GM12865 (cell line): ENCODE measurements at regions not wholly inside any gene's neighbourhood (a gene's known extent, or its start where the extent isn't known, plus 50 kb on each side); places are given as distances from the start of the nearest gene placed in this dataset.

ENCODE experiments used
- DNase-seq: peaks from one replicate; pipeline ENCODE4 v3.0.0; 2010; ENCODE audit warnings: low read depth
- H3K4me3 ChIP-seq: 2 replicates; pipeline ENCODE4 v1.5.1; 2011; ENCODE audit warnings: mild to moderate bottlenecking, low read depth, low read length, control low read depth
- TF ChIP-seq, protein P1 (sequence below): IDR thresholded peaks from 2 replicates; pipeline ENCODE4 v1.5.1; 2011; ENCODE audit warnings: low read length, control low read depth, low read depth, inconsistent platforms; ENCODE audit not compliant: insufficient read depth; ENCODE audit errors: missing control alignments

- no peak overlapping the region for H3K4me3 ChIP-seq
- DNase-seq, result no peak
- TF ChIP-seq, protein P1, sequence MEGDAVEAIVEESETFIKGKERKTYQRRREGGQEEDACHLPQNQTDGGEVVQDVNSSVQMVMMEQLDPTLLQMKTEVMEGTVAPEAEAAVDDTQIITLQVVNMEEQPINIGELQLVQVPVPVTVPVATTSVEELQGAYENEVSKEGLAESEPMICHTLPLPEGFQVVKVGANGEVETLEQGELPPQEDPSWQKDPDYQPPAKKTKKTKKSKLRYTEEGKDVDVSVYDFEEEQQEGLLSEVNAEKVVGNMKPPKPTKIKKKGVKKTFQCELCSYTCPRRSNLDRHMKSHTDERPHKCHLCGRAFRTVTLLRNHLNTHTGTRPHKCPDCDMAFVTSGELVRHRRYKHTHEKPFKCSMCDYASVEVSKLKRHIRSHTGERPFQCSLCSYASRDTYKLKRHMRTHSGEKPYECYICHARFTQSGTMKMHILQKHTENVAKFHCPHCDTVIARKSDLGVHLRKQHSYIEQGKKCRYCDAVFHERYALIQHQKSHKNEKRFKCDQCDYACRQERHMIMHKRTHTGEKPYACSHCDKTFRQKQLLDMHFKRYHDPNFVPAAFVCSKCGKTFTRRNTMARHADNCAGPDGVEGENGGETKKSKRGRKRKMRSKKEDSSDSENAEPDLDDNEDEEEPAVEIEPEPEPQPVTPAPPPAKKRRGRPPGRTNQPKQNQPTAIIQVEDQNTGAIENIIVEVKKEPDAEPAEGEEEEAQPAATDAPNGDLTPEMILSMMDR, result no peak
Observed at GRCh38 chr17:79487149-79487548, 123.7 kb downstream of the RBFOX3 start.

DNA sequence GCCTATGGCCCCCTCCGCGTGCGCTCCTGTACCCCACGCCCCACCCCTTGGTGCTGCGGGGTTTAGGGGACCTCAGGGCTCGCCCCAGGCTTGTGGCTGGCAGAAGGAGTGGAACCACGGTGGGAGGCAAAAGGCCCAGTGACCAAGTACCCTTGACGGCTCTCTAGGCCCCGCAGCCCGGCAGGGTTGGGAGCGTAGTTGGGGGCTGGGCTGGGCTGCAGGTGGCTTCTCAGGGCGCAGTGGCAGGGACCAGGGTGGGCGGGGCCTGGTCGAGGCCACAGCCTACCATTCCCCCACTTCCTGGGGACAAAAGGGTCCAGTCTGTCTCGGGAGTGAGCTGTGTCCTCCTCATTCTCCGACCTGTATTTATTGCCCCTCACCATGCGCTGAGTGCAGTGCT, 124.9 kb downstream of the RBFOX3 start:
- TF ChIP-seq, protein P1, result no peak
- no peak for DNase-seq
- no peak overlapping the region for H3K4me3 ChIP-seq

GRCh38 chr17:79485419-79485985, 125.3 kb downstream of the RBFOX3 start:
- TF ChIP-seq, protein P1, result no peak
- DNase-seq, result no peak

DNA sequence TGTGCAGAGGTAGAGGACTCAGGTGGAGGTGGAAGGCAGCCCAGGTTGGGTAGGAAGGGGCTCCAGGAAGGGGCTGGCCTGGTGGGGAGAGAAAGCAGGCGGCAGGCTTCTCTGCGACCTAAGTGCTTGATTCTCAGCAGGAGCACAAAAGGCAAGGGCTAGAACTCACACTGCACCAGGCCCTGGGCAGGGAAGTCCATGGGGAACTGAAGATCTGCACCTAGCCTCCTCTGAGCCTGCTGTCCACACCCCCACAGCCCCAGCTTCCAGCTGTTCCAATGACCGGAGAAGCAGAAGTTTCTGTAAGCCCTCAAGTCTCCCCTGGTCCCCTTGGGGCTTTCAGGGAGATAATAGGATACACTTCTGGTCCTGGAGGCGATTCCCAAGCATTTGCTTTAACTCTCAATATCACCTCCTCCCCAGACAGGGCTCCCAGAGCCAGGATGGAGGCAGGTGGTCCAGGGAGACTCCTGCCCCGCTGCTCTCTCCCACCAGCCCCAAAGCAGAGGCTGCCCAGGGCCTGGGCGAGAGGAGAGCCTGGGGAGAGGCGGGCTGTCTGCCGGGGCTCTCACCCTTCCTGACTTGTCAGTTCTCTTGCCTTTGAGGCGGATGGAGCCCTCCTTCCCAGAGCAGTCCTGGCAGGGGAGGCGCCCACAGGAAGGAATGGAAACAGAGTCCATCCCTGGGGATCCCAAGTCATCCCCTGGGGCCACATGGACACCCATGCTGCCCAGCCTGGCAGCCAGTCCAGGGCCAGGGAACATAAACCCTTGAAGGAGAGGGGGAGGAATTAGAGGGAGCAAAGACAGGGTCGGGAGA, 126.0 kb downstream of the RBFOX3 start:
- TF ChIP-seq, protein P1, result no peak
- H3K4me3 ChIP-seq, result no peak overlapping the region
- no peak for DNase-seq

More at GRCh38 chr17:79485419-79485985, 125.3 kb downstream of the RBFOX3 start:
- H3K4me3 ChIP-seq, result no peak overlapping the region

DNA sequence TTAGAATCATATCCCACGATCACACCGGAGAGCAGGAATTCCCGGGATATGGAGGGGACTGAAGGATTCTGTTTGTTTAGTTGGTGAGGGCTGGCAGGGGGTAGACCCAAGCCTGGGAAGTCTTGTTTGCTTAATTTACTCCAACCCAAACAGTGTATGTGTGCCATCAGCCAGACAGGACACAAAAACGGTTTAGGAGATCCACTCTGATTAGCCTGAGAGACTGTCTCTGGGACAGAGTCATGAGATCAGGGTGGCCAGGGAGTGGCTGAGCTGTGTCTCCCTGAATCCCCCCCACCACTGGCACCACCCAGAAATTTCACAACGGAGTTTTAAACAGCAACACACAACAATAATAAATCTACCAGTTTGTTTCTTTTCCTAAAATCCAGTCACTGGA, 127.0 kb downstream of the RBFOX3 start:
- DNase-seq, result no peak
- TF ChIP-seq, protein P1, result no peak
- no peak overlapping the region for H3K4me3 ChIP-seq

DNA sequence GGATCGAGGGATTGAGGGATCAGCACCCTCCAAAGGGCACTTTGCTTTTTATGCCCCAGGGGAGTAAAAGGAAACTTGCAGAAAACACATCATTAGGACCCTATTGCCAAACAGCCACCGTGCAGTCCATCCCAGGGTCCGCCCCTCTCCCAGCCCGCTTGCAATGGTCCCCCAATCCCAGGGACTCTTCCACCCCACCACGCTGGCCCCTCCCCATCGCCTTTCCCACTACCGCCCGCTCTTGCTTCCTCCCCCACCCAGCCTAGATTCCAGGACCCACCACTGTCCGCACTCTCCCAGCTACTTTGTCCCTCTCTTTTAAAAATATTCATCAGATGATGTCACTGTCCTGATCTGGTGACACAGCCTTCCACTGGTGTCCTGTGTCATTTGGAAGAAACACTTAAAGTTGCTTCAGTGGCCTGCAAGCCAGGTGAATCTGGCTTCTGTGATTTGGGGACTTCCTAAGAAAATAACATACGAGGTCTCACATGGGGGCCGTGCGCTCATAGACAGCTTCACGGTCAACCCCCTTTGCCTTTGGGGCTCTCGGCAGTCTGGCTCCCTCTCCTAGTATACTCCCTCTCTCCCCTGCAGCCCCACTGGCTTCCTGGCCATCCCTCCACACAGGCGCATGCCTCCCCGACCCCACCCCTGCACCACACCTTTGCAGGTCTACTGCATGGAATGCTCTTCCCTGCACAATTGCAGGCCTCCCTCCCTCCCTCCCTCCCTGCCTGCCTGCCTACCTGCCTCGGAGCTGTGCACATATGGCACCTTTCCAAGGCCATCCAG, 127.9 kb downstream of the RBFOX3 start:
- TF ChIP-seq, protein P1, result no peak
- no peak overlapping the region for H3K4me3 ChIP-seq

More for the DNA sequence above, 127.9 kb downstream of the RBFOX3 start:
- DNase-seq, result no peak
